Muscle layer of colon (tissue), 2 donors: ENCODE measurements at regions not wholly inside any gene's neighbourhood (a gene's known extent, or its start where the extent isn't known, plus 50 kb on each side); places are given as distances from the start of the nearest gene placed in this dataset.

Experiments
- H3K27ac ChIP-seq: one replicate; pipeline ENCODE4 v1.7.0; 2013; ENCODE audit warnings: low read depth, mild to moderate bottlenecking, low read length, moderate library complexity
- H3K27me3 ChIP-seq, 2 donors: one replicate each; pipeline ENCODE4 v1.7.0; 2013; ENCODE audit warnings: low read length in 2 of 2, mild to moderate bottlenecking in 2 of 2; ENCODE audit not compliant: insufficient read depth in 2 of 2, control insufficient read depth in 1 of 2
- H3K36me3 ChIP-seq: one replicate; pipeline ENCODE4 v1.7.0; 2013; ENCODE audit warnings: mild to moderate bottlenecking, low read length; ENCODE audit not compliant: insufficient read depth
- H3K4me1 ChIP-seq: one replicate; pipeline ENCODE4 v1.7.0; 2013; ENCODE audit warnings: mild to moderate bottlenecking, low read length; ENCODE audit not compliant: insufficient read depth
- H3K4me3 ChIP-seq, 2 donors: one replicate each; pipeline ENCODE4 v1.7.0; 2013; ENCODE audit warnings: low read length in 2 of 2, low read depth in 1 of 2, mild to moderate bottlenecking in 1 of 2, moderate library complexity in 1 of 2
- H3K9ac ChIP-seq: one replicate; pipeline ENCODE4 v1.7.0; 2013; ENCODE audit warnings: low read length
- H3K9me3 ChIP-seq: one replicate; pipeline ENCODE4 v1.7.0; 2013; ENCODE audit warnings: mild to moderate bottlenecking, low read length
- donor health status: abdominal sarcoma.
- donor health status: Adenocarcinoma of cecum.

GRCh38 chr7:113446391-113446790 lies 328.0 kb upstream of the SMIM30 start:
- Histone ChIP-seq H3K9me3 (no peaks in the 10 kb centered on the region), H3K4me1 (peaks cover 5% of the 10 kb centered on the region), H3K9ac (no peak overlapping the region), H3K27me3 (no peaks in the 10 kb centered on the region), H3K36me3 (no peaks in the 10 kb centered on the region), H3K27ac (no peak overlapping the region), H3K4me3 (no peak overlapping the region)

GRCh38 chr7:113444261-113444660 lies 325.9 kb upstream of the SMIM30 start:
- Histone ChIP-seq H3K9ac (no peak overlapping the region), H3K4me3 (no peak overlapping the region), H3K27ac (no peak overlapping the region), H3K9me3 (no peaks in the 10 kb centered on the region), H3K36me3 (no peaks in the 10 kb centered on the region), H3K4me1 (peaks cover 5% of the 10 kb centered on the region), H3K27me3 (no peaks in the 10 kb centered on the region)

- H3K36me3 ChIP-seq: no peaks in the 10 kb centered on the region
- H3K9me3 ChIP-seq: no peaks in the 10 kb centered on the region
- H3K27ac ChIP-seq: no peak overlapping the region
- H3K4me1 ChIP-seq: peaks cover 5% of the 10 kb centered on the region
- H3K27me3 ChIP-seq: no peaks in the 10 kb centered on the region
- no peak overlapping the region for H3K9ac ChIP-seq
- H3K4me3 ChIP-seq: no peak overlapping the region
These were observed 321.8 kb upstream of the SMIM30 start for GRCh38 chr7:113440173-113440572.

GRCh38 chr7:113431406-113431805 lies 313.1 kb upstream of the SMIM30 start:
- H3K27me3 ChIP-seq: no peaks in the 10 kb centered on the region
- H3K4me1 ChIP-seq: no peaks in the 10 kb centered on the region
- H3K36me3 ChIP-seq: no peaks in the 10 kb centered on the region
- no peaks in the 10 kb centered on the region for H3K9me3 ChIP-seq
- H3K9ac ChIP-seq: no peak overlapping the region
- H3K4me3 ChIP-seq: no peak overlapping the region
- H3K27ac ChIP-seq: no peak overlapping the region

GRCh38 chr7:113424185-113424817 lies 305.9 kb upstream of the SMIM30 start:
- Histone ChIP-seq H3K9ac (no peak overlapping the region), H3K4me1 (no peaks in the 10 kb centered on the region), H3K27ac (no peak overlapping the region)

GRCh38 chr7:113421696-113422330 lies 303.5 kb upstream of the SMIM30 start:
- H3K27ac ChIP-seq: no peak overlapping the region
- no peak overlapping the region for H3K4me3 ChIP-seq
- no peak overlapping the region for H3K9ac ChIP-seq
- no peaks in the 10 kb centered on the region for H3K36me3 ChIP-seq
- no peaks in the 10 kb centered on the region for H3K4me1 ChIP-seq
- H3K27me3 ChIP-seq: no peaks in the 10 kb centered on the region
- no peaks in the 10 kb centered on the region for H3K9me3 ChIP-seq

More at GRCh38 chr7:113424185-113424817, 305.9 kb upstream of the SMIM30 start:
- H3K9me3 ChIP-seq: no peaks in the 10 kb centered on the region
- H3K4me3 ChIP-seq: no peak overlapping the region
- H3K27me3 ChIP-seq: no peaks in the 10 kb centered on the region
- H3K36me3 ChIP-seq: no peaks in the 10 kb centered on the region

GRCh38 chr7:113414401-113415035 lies 296.2 kb upstream of the SMIM30 start:
- H3K27ac ChIP-seq: no peak overlapping the region
- no peaks in the 10 kb centered on the region for H3K36me3 ChIP-seq
- no peaks in the 10 kb centered on the region for H3K4me1 ChIP-seq
- no peaks in the 10 kb centered on the region for H3K27me3 ChIP-seq
- H3K9me3 ChIP-seq: no peaks in the 10 kb centered on the region
- no peak overlapping the region for H3K9ac ChIP-seq
- H3K4me3 ChIP-seq: no peak overlapping the region

GRCh38 chr7:113412410-113412809 lies 294.1 kb upstream of the SMIM30 start:
- Histone ChIP-seq H3K36me3 (no peaks in the 10 kb centered on the region), H3K9ac (no peak overlapping the region), H3K4me3 (no peak overlapping the region), H3K4me1 (no peaks in the 10 kb centered on the region), H3K27me3 (no peaks in the 10 kb centered on the region), H3K9me3 (no peaks in the 10 kb centered on the region), H3K27ac (no peak overlapping the region)

- no peaks in the 10 kb centered on the region for H3K27me3 ChIP-seq
- no peaks in the 10 kb centered on the region for H3K4me1 ChIP-seq
- no peak overlapping the region for H3K9ac ChIP-seq
- H3K36me3 ChIP-seq: no peaks in the 10 kb centered on the region
- no peak overlapping the region for H3K4me3 ChIP-seq
- H3K9me3 ChIP-seq: no peaks in the 10 kb centered on the region
- no peak overlapping the region for H3K27ac ChIP-seq
These were observed 292.4 kb upstream of the SMIM30 start for GRCh38 chr7:113410796-113411195.

- Histone ChIP-seq H3K27me3 (no peaks in the 10 kb centered on the region), H3K4me3 (no peak overlapping the region), H3K9ac (no peak overlapping the region), H3K4me1 (no peaks in the 10 kb centered on the region), H3K36me3 (no peaks in the 10 kb centered on the region), H3K9me3 (no peaks in the 10 kb centered on the region), H3K27ac (no peak overlapping the region)
These were observed 290.6 kb upstream of the SMIM30 start for GRCh38 chr7:113408999-113409398.

- no peak overlapping the region for H3K4me3 ChIP-seq
- no peak overlapping the region for H3K27ac ChIP-seq
These were observed 287.1 kb upstream of the SMIM30 start for GRCh38 chr7:113405296-113406056.

More at GRCh38 chr7:113405296-113406056, 287.1 kb upstream of the SMIM30 start:
- no peaks in the 10 kb centered on the region for H3K9me3 ChIP-seq
- no peak overlapping the region for H3K9ac ChIP-seq
- H3K4me1 ChIP-seq: no peaks in the 10 kb centered on the region
- H3K36me3 ChIP-seq: no peaks in the 10 kb centered on the region
- no peaks in the 10 kb centered on the region for H3K27me3 ChIP-seq
